ENCODE measurements at regions not wholly inside any gene's neighbourhood (a gene's known extent, or its start where the extent isn't known, plus 50 kb on each side); places are given as distances from the start of the nearest gene placed in this dataset.

GRCh38 chr10:101303087-101303703 lies 50.8 kb upstream of the BTRC start:
- Histone ChIP-seq H3K4me3 (ENCODE audit: low read depth, low read length) (no peak overlapping the region), H3K27ac (no peak overlapping the region), H3K27me3 (replicated peaks) (peaks cover 29% of the 10 kb centered on the region), H3K36me3 (replicated peaks) (no peaks in the 10 kb centered on the region)
- no peak for TF ChIP-seq CTCF (IDR thresholded peaks at IDR 0.05; ENCODE audit: low read depth, low read length, missing control alignments)
- DNase-seq, result no peak
- in situ Hi-C loops (cut with HindIII; ENCODE audit: low pct_ligation_motif_present, low sequenced_read_pairs), result no loop called here
